GM18505 (cell line): ENCODE measurements at regions not wholly inside any gene's neighbourhood (a gene's known extent, or its start where the extent isn't known, plus 50 kb on each side); places are given as distances from the start of the nearest gene placed in this dataset.
"Not testable (repeated sequence)": the region's sequence is repeated elsewhere in the genome, so short reads cannot be mapped to it uniquely, and the experiment has no call there.

Experiments used
- ATAC-seq: cut with Tn5 transposase; IDR thresholded peaks from one replicate; pipeline ENCODE4 v1.9.1; 2021; ENCODE audit not compliant: unreplicated experiment
- POLR2A ChIP-seq: IDR thresholded peaks from 4 replicates; pipeline ENCODE4 v1.6.1; 2011; ENCODE audit warnings: borderline replicate concordance; ENCODE audit not compliant: insufficient read depth, insufficient read length; ENCODE audit errors: extremely low read depth

DNA sequence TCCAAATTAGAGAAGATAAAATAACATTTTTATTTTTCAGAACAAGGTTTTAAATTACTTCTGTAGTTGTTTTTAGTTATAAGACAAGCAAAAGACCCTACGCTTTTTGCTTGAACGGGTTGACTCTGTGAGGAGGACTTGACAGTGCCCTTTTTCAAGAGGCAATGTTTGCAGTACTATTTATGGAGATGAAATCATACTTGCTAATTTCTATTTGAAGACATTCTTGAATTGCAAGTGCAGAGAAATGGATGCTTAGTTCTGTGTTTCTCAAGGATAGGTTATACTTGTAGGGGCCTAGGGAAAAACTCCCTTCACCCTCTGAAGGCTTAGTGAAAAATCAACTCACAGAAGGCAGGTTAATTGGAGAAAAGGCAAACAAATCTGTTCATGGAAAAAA lies 1229.5 kb downstream of the REEP3 start:
- no peak for TF ChIP-seq POLR2A
- ATAC-seq: no peak

DNA sequence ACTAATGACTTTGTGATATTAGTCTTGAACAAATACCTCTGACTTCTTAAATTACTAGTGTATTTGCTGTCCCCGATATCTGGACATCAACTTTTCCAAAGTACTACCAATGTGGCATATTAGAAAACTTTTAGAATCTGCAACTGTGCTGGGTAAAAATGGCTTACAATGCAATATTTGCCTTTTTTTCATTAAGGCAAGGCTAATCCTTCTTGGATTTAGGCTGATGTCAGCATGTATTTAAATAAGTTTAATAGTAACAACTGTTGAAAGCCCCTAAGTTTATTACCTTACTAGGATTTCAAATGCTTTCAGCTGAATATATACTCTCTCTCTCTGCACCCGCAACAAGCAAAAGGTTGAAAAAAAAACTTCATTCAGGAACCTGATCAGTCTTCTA lies 1232.3 kb downstream of the REEP3 start:
- TF ChIP-seq POLR2A: no peak
- no peak for ATAC-seq

DNA sequence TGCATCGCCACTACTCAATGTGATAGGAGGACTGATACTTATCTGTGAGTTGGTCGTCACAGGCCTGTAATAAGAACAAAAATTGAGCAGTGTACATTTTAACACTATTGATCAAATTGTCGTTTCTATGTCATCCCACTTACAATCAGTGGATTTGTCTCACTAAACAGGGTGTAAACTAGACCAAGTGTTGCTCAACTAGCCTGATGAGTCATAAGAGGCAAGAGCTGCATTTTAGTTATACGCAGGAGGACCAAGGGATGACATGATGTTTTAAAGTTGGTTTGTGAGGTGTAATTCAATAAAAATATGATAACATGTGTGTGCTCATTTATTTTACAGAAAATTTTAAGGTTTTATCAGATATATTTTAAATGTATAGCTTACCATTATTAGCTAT lies 1239.2 kb downstream of the REEP3 start:
- TF ChIP-seq POLR2A: no peak
- no peak for ATAC-seq

DNA sequence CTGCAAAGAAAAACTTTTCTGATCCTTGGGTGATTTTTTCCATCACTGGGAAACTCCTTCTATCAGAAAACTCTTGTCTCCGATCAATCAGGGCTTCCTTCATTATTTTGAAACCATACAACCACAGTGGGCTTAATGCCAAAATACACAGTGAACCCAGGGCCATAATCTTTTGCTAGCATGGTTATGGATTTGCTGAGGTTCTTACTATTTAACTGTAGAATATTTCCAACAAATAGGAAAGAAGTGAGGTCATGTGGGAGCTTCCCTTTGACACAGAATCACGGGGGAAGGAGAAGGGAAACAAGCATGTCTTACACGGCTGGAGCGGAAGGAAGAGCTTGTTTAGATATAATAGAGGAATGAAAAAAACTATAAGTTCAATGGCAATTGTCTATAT lies 1241.7 kb downstream of the REEP3 start:
- TF ChIP-seq POLR2A: no peak
- no peak for ATAC-seq

DNA sequence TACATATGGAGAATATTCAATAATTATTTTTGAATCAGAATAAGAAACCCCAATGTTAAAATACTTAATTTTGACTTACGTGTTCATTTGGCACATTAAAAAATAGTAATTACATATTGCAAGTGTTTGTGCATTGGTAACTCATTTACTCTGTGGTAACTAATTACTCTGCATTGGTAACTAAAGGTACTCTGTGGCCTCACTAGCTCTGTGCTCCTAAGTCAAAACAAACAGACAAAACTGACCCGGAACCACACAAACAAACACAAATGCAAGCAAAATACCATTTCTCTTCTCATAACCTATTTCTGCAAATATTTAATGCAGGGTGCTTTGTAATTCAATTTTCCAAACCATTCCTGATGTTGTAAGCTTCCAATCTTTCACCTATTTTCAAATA lies 1244.3 kb downstream of the REEP3 start:
- no peak for ATAC-seq
- TF ChIP-seq POLR2A: no peak

DNA sequence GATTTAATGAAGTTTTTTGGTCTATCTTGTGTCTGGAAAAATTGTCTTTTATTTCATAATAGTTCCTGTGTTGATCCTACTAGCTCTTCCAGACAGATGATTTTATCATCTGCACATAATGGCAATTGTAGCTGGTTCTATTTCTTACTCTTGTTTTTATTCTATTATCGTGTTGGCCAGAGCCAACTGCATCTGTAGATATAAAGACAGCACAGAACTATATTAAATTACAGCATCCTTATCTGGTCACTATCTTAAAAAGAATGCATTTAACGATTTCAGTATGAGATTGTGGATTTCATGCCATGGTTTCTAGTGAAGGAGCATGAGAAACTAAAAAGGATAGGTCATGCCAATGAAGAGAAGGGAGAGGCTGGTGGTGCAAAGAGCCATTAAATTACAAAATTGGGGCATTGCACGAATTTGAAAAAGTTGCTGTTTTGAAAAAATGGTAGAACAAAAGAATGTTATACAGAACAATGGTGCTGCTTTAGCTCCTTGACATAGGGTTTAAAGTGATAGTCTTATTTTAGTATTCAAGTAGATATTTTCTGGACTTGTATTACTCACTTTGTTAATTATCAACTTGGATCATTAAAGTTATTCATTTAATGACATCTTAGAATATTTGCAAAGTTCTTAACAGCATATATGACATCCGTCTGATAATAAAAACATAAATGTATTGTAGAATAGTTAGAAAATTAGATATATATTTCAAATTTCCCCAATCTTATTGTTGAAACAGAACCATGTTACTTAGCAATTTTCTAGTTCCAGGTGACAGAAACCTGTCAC lies 1250.3 kb downstream of the REEP3 start:
- no peak for ATAC-seq
- TF ChIP-seq POLR2A: no peak

DNA sequence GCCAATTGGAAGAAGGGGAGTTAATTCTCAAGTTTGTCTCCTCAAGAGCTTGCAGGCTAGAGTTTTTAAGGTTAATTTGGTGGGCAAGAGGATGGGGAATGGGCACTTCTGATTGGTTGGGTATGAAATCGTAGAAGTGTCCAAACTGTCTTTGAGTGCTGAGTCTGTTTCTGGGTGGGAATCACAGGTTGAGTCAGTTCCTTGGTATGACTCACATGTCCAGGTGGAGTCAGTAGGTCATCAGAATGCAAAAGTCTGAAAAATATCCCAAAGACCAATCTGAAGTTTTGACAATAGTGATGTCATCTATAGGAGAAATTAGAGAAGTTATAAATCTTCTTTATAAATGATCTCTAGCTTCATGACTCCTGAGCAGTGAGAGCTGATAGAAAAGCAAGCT lies 1252.2 kb downstream of the REEP3 start:
- ATAC-seq: no peak
- no peak for TF ChIP-seq POLR2A

DNA sequence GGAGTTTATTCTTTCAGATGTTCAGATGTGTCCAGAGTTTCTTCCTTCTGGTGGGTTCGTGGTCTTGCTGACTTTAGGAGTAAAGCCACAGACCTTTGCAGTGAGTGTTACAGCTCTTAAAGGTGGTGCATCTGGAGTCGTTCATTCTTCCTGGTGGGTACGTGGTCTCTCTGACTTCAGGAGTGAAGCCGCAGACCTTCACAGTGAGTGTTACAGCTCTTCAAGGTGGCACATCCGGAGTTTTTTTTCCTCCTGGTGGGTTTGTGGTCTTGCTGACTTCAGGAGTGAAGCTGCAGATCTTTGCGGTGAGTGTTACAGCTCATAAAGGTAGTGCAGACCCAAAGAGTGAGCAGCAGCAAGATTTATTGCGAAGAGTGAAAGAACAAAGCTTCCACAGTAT lies 1263.2 kb downstream of the REEP3 start:
- ATAC-seq: not testable (repeated sequence)

DNA sequence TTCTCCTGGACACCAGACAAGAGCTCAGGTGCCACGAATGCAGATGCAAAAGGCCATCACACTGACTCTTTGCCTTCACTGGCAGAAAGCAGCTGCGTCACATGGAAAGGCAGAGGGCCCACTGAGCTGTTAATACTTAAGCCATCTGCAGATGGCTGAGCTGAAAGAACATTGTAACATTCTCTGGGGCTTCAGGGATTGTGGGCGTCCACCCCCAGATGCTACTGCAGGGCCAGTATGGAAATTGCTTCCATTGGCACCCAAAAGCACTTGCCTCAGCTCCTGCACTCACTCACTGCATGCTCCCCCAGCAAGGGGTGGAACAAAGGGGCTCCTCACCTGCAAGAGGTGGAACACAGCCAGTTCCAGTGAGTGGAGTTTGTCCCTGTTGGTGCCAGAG lies 1264.6 kb downstream of the REEP3 start:
- ATAC-seq: no peak
- no peak for TF ChIP-seq POLR2A

DNA sequence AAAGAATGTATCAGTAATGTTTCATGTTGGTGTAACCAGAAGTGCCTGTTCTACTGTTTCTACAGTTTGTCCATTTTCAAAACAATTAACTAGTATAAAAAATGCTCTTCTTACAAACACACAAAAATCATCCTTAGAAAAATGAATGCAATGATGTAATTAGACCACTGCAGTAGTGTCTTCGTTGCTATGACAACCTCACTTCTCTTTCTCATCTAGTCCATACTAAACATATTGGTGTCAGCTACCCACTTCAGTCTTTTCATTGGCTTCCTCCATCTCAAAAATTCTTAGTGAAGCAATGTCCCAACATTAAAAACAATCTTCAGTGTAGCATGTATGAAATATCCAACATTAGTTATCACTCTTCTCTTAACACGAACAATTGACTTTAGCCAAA lies 1265.8 kb downstream of the REEP3 start:
- TF ChIP-seq POLR2A: no peak
- ATAC-seq: no peak

DNA sequence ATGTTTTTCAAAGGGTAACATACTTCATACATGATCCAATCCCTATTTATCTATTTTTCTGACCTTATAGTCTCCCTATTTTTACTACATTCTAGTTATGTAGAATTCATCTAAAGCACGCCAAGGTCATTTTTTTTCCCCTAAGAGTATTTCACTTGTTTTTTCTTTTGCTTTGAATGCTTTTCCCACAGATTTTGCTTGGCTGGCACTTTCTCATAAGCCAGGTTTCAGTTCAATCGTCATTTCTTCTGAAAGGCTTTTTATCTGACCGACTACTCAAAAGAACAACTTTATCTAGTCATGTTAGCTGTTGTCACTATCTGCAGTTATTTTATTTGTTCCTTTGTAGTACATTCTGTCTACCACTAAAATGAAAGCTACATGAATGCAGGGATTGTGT lies 1274.6 kb downstream of the REEP3 start:
- ATAC-seq: no peak
- TF ChIP-seq POLR2A: no peak

DNA sequence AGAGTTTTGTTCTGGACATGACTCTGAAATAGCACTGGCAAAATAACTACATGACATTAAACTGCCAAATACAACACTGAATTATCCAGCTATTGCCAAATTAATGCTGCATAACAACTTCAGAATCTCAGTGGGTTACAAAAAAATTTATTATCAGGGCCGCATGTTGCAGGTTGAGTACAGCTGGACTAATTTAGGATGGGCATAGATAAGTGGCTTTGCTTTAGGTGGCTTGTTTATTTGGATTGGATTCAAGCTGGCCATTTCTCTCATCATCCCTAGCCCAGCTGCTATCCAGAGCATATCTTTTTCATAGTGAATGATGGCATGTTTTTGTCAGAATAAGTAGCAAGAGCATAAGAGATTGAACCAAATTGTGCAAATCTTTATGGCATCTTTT lies 1277.1 kb downstream of the REEP3 start:
- no peak for TF ChIP-seq POLR2A
- ATAC-seq: no peak

DNA sequence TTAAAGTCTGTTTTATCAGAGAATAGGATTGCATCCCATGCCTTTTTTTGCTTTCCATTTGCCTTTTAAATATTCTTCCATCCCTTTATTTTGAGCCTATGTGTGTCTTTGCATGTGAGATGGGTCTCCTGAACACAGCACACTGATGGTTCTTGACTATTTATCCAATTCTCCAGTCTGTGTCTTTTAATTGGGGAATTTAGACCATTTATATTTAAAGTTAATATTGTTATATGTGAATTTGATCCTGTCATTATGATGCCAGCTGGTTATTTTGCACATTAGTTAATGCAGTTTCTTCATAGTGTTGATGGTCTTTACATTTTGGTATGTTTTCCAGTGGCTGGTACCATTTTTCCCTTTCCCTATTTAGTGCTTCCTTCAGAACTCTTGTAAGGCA lies 1287.0 kb downstream of the REEP3 start:
- ATAC-seq: not testable (repeated sequence)

DNA sequence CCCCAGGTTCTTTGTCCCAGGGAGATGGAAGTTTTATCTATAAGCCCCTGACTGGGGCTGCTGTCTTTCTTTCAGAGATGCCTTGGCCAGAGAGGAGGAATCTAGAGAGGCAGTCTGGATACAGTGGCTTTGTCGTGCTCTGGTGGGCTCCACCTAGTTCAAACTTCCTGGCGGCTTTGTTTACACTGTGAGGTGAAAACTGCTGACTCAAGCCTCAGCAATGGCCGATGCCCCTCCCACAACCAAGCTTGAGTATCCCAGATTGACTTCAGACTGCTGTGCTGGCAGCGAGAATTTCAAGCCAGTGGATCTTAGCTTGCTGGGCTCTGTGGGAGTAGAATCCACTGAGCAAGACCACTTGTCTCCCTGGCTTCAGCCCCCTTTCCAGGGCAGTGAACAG lies 1288.8 kb downstream of the REEP3 start:
- ATAC-seq: not testable (repeated sequence)

DNA sequence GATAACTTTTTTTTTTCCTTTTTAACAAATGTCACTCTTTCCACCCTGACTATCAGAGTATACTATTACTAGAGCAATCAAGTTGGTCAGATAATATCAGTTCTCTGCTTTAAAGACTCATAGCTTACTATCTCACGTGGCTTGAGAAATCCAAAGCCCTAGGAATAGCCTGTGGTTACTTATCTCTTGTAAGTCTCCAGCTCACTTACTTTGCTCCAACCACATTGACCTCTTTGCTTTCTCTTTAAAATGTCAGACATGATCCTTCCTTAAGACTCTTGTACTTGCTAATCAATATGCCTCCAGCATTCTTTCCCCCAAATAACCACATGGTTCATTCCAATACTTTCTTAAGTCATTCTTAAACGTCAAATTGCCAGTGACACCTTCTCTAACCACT lies 1292.2 kb downstream of the REEP3 start:
- no peak for ATAC-seq

DNA sequence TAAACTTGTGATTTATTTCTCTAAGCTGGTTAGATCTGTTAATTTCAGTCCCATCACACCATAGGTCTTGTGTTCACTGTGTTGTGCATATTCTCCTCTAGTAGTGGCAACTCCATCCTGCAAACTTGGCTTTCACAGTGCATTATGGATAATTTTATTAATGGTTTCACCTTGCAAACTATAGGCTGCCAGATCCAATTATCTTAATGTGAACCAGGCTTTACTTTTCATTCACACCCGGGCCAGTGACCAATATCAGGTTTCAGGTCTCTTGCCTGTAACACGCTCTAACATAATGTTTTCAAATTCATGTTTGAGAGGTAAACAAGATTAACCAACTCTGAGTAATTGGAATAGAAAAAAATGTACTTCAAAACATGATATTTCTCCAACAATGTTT lies 1293.0 kb downstream of the REEP3 start:
- no peak for TF ChIP-seq POLR2A
- ATAC-seq: no peak

More for the DNA sequence above, 1292.2 kb downstream of the REEP3 start:
- no peak for TF ChIP-seq POLR2A

DNA sequence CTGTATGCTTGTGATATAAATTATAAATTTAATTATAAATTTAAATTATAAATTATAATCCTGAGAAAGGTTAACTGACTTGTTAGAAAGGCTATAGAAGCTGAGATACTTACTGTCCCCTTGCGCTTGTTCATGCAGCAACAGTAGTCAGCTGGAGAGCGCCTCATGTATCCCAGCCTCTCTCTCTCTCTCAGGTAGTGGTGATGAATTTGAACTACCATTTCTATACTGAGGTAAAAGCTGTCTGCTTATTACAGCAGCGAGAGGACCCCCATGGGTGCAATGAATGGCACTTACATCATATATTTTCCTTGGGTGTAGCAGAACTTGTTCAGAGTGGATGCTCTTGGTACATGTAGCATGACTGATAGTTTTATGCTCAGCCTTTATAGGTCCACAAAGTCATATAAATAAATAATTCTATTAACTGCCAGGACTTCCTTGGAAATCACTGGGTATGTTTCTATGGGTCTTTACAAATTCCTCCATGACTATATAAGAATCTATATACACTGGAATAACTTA lies 1308.7 kb downstream of the REEP3 start:
- no peak for TF ChIP-seq POLR2A
- no peak for ATAC-seq
